ENCODE measurements at regions not wholly inside any gene's neighbourhood (a gene's known extent, or its start where the extent isn't known, plus 50 kb on each side); places are given as distances from the start of the nearest gene placed in this dataset.

GRCh38 chr6:24031496-24031895 is 94.5 kb upstream of the NRSN1 start:
- ChIA-PET POLR2A (no interaction called here), CTCF (no interaction called here)
- no peaks in the 10 kb centered on the region for H3K36me3 ChIP-seq (ENCODE audit: control insufficient read depth in 2 of 2, extremely low read depth in 1 of 2, insufficient read depth in 1 of 2, low read length in 1 of 2)
- H3K4me1 ChIP-seq (ENCODE audit: control insufficient read depth in 1 of 2, extremely low read depth in 1 of 2, insufficient read depth in 2 of 2, low read length in 2 of 2): no peaks in the 10 kb centered on the region
- no peak overlapping the region for H3K27ac ChIP-seq (ENCODE audit: low read length)
- H3K9me3 ChIP-seq: no peaks in the 10 kb centered on the region
- Mint-ChIP-seq H3K4me3 (no peak overlapping the region), H3K9me3 (peaks cover 16 to 33% (median 25%) of the 10 kb centered on the region in 3 donors), H3K4me1 (no peaks in the 10 kb centered on the region), H3K27me3 (no peaks in the 10 kb centered on the region), H3K27ac (no peak overlapping the region), H3K36me3 (no peaks in the 10 kb centered on the region)
- DNase-seq (no peak), ATAC-seq (replicated peaks in 1 of 4) (no peak)
- no peaks in the 10 kb centered on the region for H3K27me3 ChIP-seq (replicated peaks in 1 of 2; ENCODE audit: control insufficient read depth in 2 of 2, extremely low read depth in 1 of 2, insufficient read depth in 2 of 2, low read length in 1 of 2)
- no peak overlapping the region for H3K4me3 ChIP-seq (ENCODE audit: control insufficient read depth in 1 of 2, extremely low read depth in 1 of 2, low read length in 1 of 2)
- WGBS (ENCODE audit: insufficient coverage): 63% methylated on average over 2 of the region's 2 CpGs

- Mint-ChIP-seq H3K27ac (no peak overlapping the region), H3K4me1 (no peaks in the 10 kb centered on the region), H3K36me3 (no peaks in the 10 kb centered on the region), H3K27me3 (no peaks in the 10 kb centered on the region), H3K4me3 (no peak overlapping the region), H3K9me3 (peaks cover 9 to 42% (median 32%) of the 10 kb centered on the region in 3 donors)
- no peaks in the 10 kb centered on the region for H3K9me3 ChIP-seq
- 90% methylated on average over 2 of the region's 4 CpGs for WGBS (ENCODE audit: insufficient coverage)
- DNase-seq (no peak), ATAC-seq (replicated peaks in 1 of 4) (no peak)
- no peak overlapping the region for H3K27ac ChIP-seq (ENCODE audit: low read length)
- no peak overlapping the region for H3K4me3 ChIP-seq (ENCODE audit: control insufficient read depth in 1 of 2, extremely low read depth in 1 of 2, low read length in 1 of 2)
- no peaks in the 10 kb centered on the region for H3K27me3 ChIP-seq (replicated peaks in 1 of 2; ENCODE audit: control insufficient read depth in 2 of 2, extremely low read depth in 1 of 2, insufficient read depth in 2 of 2, low read length in 1 of 2)
- ChIA-PET POLR2A (no interaction called here), CTCF (no interaction called here)
- no peaks in the 10 kb centered on the region for H3K4me1 ChIP-seq (ENCODE audit: control insufficient read depth in 1 of 2, extremely low read depth in 1 of 2, insufficient read depth in 2 of 2, low read length in 2 of 2)
- H3K36me3 ChIP-seq (ENCODE audit: control insufficient read depth in 2 of 2, extremely low read depth in 1 of 2, insufficient read depth in 1 of 2, low read length in 1 of 2): no peaks in the 10 kb centered on the region
Measured at GRCh38 chr6:24032896-24033688, 92.9 kb upstream of the NRSN1 start.

DNA sequence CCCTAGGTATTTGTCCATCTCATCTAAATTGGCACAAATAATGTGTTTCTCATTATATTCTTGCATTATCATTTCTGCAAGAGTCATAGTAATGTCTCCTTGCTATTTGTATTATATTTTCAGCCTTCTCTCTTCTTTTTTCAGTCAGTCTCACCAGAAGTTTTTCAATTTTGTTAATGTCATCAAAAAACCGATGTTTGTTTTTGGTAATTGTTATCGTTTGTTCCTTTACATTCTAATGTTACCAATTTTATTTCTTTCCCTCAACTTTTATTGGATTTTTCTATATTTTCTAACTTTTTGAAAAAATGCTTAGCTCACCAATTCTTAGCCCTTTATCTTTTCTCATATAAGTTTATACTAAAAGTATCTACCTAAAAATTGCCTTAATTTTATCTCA is 82.2 kb upstream of the NRSN1 start:
- no peaks in the 10 kb centered on the region for H3K36me3 Mint-ChIP-seq
- DNase-seq: no peak
- no peak overlapping the region for H3K4me3 Mint-ChIP-seq
- POLR2A ChIA-PET: no interaction called here
- WGBS (ENCODE audit: insufficient coverage): no CpG with 5 or more reads among the region's 2 CpGs
- CTCF ChIA-PET: no interaction called here
- no peaks in the 10 kb centered on the region for H3K9me3 ChIP-seq
- H3K9me3 Mint-ChIP-seq: peaks cover 6 to 21% (median 12%) of the 10 kb centered on the region in 3 donors
- H3K4me1 Mint-ChIP-seq: no peaks in the 10 kb centered on the region
- no peak overlapping the region for H3K27ac ChIP-seq (ENCODE audit: low read length)
- H3K27me3 ChIP-seq (replicated peaks in 1 of 2; ENCODE audit: control insufficient read depth in 2 of 2, extremely low read depth in 1 of 2, insufficient read depth in 2 of 2, low read length in 1 of 2): no peaks in the 10 kb centered on the region
- H3K27ac Mint-ChIP-seq: no peak overlapping the region
- ATAC-seq (replicated peaks in 1 of 4): no peak
- H3K27me3 Mint-ChIP-seq: peaks cover 2 to 5% of the 10 kb centered on the region in 2 donors
- H3K36me3 ChIP-seq (ENCODE audit: control insufficient read depth in 2 of 2, extremely low read depth in 1 of 2, insufficient read depth in 1 of 2, low read length in 1 of 2): no peaks in the 10 kb centered on the region
- no peaks in the 10 kb centered on the region for H3K4me1 ChIP-seq (ENCODE audit: control insufficient read depth in 1 of 2, extremely low read depth in 1 of 2, insufficient read depth in 2 of 2, low read length in 2 of 2)
- H3K4me3 ChIP-seq (ENCODE audit: control insufficient read depth in 1 of 2, extremely low read depth in 1 of 2, low read length in 1 of 2): no peak overlapping the region

DNA sequence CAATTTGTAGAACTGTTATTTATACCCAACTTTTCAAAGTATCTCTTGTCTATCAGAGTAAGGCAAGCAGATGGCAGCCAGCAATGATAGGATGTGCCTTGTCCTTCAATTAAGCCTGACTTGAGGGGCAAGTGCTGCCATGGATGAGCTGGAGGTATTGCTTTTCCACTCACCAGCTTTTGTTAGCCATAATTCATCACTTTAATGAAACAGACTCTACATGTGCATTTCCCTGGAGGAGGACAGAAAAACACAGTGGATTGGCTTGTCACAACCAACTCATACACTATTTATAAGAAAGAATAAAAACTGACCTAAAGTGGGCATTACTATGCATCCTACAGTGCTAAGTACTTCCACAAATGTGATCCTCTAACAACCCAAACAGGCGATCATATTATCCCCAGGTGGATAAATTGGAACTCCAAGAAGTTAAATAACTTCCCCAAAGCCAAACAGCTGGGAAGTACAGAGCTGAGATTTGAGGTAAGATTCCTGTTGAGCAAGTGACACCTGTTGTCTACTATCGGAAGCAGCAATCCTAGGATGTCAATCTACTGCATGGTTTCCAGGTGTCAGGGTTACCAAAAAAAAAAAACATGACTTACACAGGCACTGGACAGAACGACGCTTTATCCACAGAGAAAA is 73.9 kb upstream of the NRSN1 start:
- Histone ChIP-seq H3K9me3 (no peaks in the 10 kb centered on the region), H3K4me1 (ENCODE audit: control insufficient read depth in 1 of 2, extremely low read depth in 1 of 2, insufficient read depth in 2 of 2, low read length in 2 of 2) (no peaks in the 10 kb centered on the region), H3K27me3 (replicated peaks in 1 of 2; ENCODE audit: control insufficient read depth in 2 of 2, extremely low read depth in 1 of 2, insufficient read depth in 2 of 2, low read length in 1 of 2) (no peaks in the 10 kb centered on the region), H3K4me3 (ENCODE audit: control insufficient read depth in 1 of 2, extremely low read depth in 1 of 2, low read length in 1 of 2) (no peak overlapping the region), H3K36me3 (ENCODE audit: control insufficient read depth in 2 of 2, extremely low read depth in 1 of 2, insufficient read depth in 1 of 2, low read length in 1 of 2) (no peaks in the 10 kb centered on the region), H3K27ac (ENCODE audit: low read length) (no peak overlapping the region)
- POLR2A ChIA-PET: no interaction called here
- Mint-ChIP-seq H3K4me1 (no peaks in the 10 kb centered on the region), H3K36me3 (no peaks in the 10 kb centered on the region), H3K9me3 (peaks cover 0 to 10% (median 2%) of the 10 kb centered on the region in 3 donors), H3K27ac (no peak overlapping the region), H3K4me3 (no peak overlapping the region), H3K27me3 (peaks cover 3 to 4% of the 10 kb centered on the region in 2 donors)
- ATAC-seq (replicated peaks in 1 of 4) (no peak), DNase-seq (no peak)
- 90% methylated on average over 2 of the region's 4 CpGs for WGBS (ENCODE audit: insufficient coverage)
- CTCF ChIA-PET: no interaction called here

- H3K4me1 ChIP-seq (ENCODE audit: control insufficient read depth in 1 of 2, extremely low read depth in 1 of 2, insufficient read depth in 2 of 2, low read length in 2 of 2): no peaks in the 10 kb centered on the region
- H3K36me3 Mint-ChIP-seq: no peaks in the 10 kb centered on the region
- ChIA-PET POLR2A (no interaction called here), CTCF (no interaction called here)
- H3K4me1 Mint-ChIP-seq: no peaks in the 10 kb centered on the region
- H3K27me3 Mint-ChIP-seq: peaks cover 3 to 4% of the 10 kb centered on the region in 2 donors
- H3K4me3 ChIP-seq (ENCODE audit: control insufficient read depth in 1 of 2, extremely low read depth in 1 of 2, low read length in 1 of 2): no peak overlapping the region
- peaks cover 0 to 10% (median under 1%) of the 10 kb centered on the region in 3 donors for H3K9me3 Mint-ChIP-seq
- no peaks in the 10 kb centered on the region for H3K27me3 ChIP-seq (replicated peaks in 1 of 2; ENCODE audit: control insufficient read depth in 2 of 2, extremely low read depth in 1 of 2, insufficient read depth in 2 of 2, low read length in 1 of 2)
- no peak for DNase-seq
- no peak overlapping the region for H3K27ac Mint-ChIP-seq
- no peak for ATAC-seq (replicated peaks in 1 of 4)
- H3K9me3 ChIP-seq: no peaks in the 10 kb centered on the region
- no peak overlapping the region for H3K4me3 Mint-ChIP-seq
- no peaks in the 10 kb centered on the region for H3K36me3 ChIP-seq (ENCODE audit: control insufficient read depth in 2 of 2, extremely low read depth in 1 of 2, insufficient read depth in 1 of 2, low read length in 1 of 2)
- 73% methylated on average over 2 of the region's 4 CpGs for WGBS (ENCODE audit: insufficient coverage)
- H3K27ac ChIP-seq (ENCODE audit: low read length): no peak overlapping the region
Measured at GRCh38 chr6:24052590-24052961, 73.4 kb upstream of the NRSN1 start.

DNA sequence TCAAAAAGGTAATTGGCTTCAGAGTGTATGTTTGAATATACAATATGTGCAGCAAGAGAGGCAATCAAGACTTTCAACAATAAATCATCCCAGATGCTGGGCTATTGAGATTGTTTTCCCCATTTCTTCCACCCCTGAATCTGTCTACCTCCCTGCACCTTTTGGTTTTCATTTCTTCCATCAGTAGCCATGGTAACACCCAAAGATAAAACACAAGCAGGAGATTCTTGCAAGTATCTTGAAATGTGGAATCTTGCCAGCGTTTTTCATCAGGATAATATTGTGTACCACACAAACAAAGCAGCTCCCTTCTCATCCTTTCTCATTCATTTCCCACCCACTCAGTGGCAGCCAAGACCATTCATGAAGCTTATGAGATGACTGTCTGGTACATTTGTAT is 73.0 kb upstream of the NRSN1 start:
- H3K27me3 Mint-ChIP-seq: peaks cover 3 to 4% of the 10 kb centered on the region in 2 donors
- H3K4me1 Mint-ChIP-seq: no peaks in the 10 kb centered on the region
- Histone ChIP-seq H3K4me3 (ENCODE audit: control insufficient read depth in 1 of 2, extremely low read depth in 1 of 2, low read length in 1 of 2) (no peak overlapping the region), H3K27ac (ENCODE audit: low read length) (no peak overlapping the region), H3K27me3 (replicated peaks in 1 of 2; ENCODE audit: control insufficient read depth in 2 of 2, extremely low read depth in 1 of 2, insufficient read depth in 2 of 2, low read length in 1 of 2) (no peaks in the 10 kb centered on the region), H3K36me3 (ENCODE audit: control insufficient read depth in 2 of 2, extremely low read depth in 1 of 2, insufficient read depth in 1 of 2, low read length in 1 of 2) (no peaks in the 10 kb centered on the region), H3K9me3 (no peaks in the 10 kb centered on the region), H3K4me1 (ENCODE audit: control insufficient read depth in 1 of 2, extremely low read depth in 1 of 2, insufficient read depth in 2 of 2, low read length in 2 of 2) (no peaks in the 10 kb centered on the region)
- no CpG with 5 or more reads among the region's 1 CpG for WGBS (ENCODE audit: insufficient coverage)
- POLR2A ChIA-PET: no interaction called here
- no peak for ATAC-seq (replicated peaks in 1 of 4)
- CTCF ChIA-PET: no interaction called here
- no peak for DNase-seq
- H3K27ac Mint-ChIP-seq: no peak overlapping the region
- no peaks in the 10 kb centered on the region for H3K36me3 Mint-ChIP-seq
- peaks cover 0 to 10% (median 0%) of the 10 kb centered on the region in 3 donors for H3K9me3 Mint-ChIP-seq
- H3K4me3 Mint-ChIP-seq: no peak overlapping the region

Measured in T-cell (primary cell).